ENCODE measurements at regions not wholly inside any gene's neighbourhood (a gene's known extent, or its start where the extent isn't known, plus 50 kb on each side); places are given as distances from the start of the nearest gene placed in this dataset.

GRCh38 chr2:22900674-22901073 lies 484.3 kb upstream of the KLHL29 start:
- DNase-seq (ENCODE audit: low read depth) = no peak

- no peak for DNase-seq (ENCODE audit: low read depth)
These were observed 483.4 kb upstream of the KLHL29 start for GRCh38 chr2:22901471-22902179.

GRCh38 chr2:22902180-22902550 lies 482.8 kb upstream of the KLHL29 start:
- DNase-seq (ENCODE audit: low read depth) = no peak

- DNase-seq (ENCODE audit: low read depth) = no peak
These were observed 482.3 kb upstream of the KLHL29 start for GRCh38 chr2:22902662-22903165.

GRCh38 chr2:22903616-22904015 lies 481.4 kb upstream of the KLHL29 start:
- no peak for DNase-seq (ENCODE audit: low read depth)

- DNase-seq (ENCODE audit: low read depth) = no peak
These were observed 480.8 kb upstream of the KLHL29 start for GRCh38 chr2:22904126-22904684.

- DNase-seq (ENCODE audit: low read depth) = no peak
These were observed 477.6 kb upstream of the KLHL29 start for GRCh38 chr2:22907330-22907729.

GRCh38 chr2:22912398-22912797 lies 472.6 kb upstream of the KLHL29 start:
- no peak for DNase-seq (ENCODE audit: low read depth)

- no peak for DNase-seq (ENCODE audit: low read depth)
These were observed 455.0 kb upstream of the KLHL29 start for GRCh38 chr2:22929998-22930397.

GRCh38 chr2:22930781-22931180 lies 454.2 kb upstream of the KLHL29 start:
- no peak for DNase-seq (ENCODE audit: low read depth)

- DNase-seq (ENCODE audit: low read depth) = no peak
These were observed 452.7 kb upstream of the KLHL29 start for GRCh38 chr2:22932288-22932687.

- DNase-seq (ENCODE audit: low read depth) = no peak
These were observed 450.2 kb upstream of the KLHL29 start for GRCh38 chr2:22934747-22935146.

GRCh38 chr2:22942441-22942840 lies 442.5 kb upstream of the KLHL29 start:
- DNase-seq (ENCODE audit: low read depth) = no peak

- no peak for DNase-seq (ENCODE audit: low read depth)
These were observed 440.8 kb upstream of the KLHL29 start for GRCh38 chr2:22944143-22944542.

GRCh38 chr2:22946553-22946952 lies 438.4 kb upstream of the KLHL29 start:
- DNase-seq (ENCODE audit: low read depth) = no peak

GRCh38 chr2:22947741-22948140 lies 437.2 kb upstream of the KLHL29 start:
- no peak for DNase-seq (ENCODE audit: low read depth)

- DNase-seq (ENCODE audit: low read depth) = no peak
These were observed 434.5 kb upstream of the KLHL29 start for GRCh38 chr2:22950431-22950830.

GRCh38 chr2:22952656-22953225 lies 432.2 kb upstream of the KLHL29 start:
- DNase-seq (ENCODE audit: low read depth) = no peak

GRCh38 chr2:22957446-22957845 lies 427.5 kb upstream of the KLHL29 start:
- no peak for DNase-seq (ENCODE audit: low read depth)

GRCh38 chr2:22958308-22958707 lies 426.7 kb upstream of the KLHL29 start:
- no peak for DNase-seq (ENCODE audit: low read depth)

GRCh38 chr2:22967756-22968155 lies 417.2 kb upstream of the KLHL29 start:
- DNase-seq (ENCODE audit: low read depth) = no peak

- no peak for DNase-seq (ENCODE audit: low read depth)
These were observed 414.5 kb upstream of the KLHL29 start for GRCh38 chr2:22970284-22970975.

GRCh38 chr2:22970991-22971390 lies 414.0 kb upstream of the KLHL29 start:
- DNase-seq (ENCODE audit: low read depth) = no peak
